Esophagus squamous epithelium (tissue), 5 donors: ENCODE measurements at regions not wholly inside any gene's neighbourhood (a gene's known extent, or its start where the extent isn't known, plus 50 kb on each side); places are given as distances from the start of the nearest gene placed in this dataset.

ENCODE experiments used
- DNase-seq: peaks from one replicate; lab custom pipeline; 2025; lab: John Stamatoyannopoulos, UW
- H3K27ac ChIP-seq, 4 donors: fragments of 200-600 bp; sonication (generic); one replicate each; pipeline ENCODE4 v1.5.1; 2016 to 2019; ENCODE audit warnings: mild to moderate bottlenecking in 1 of 4
- H3K27me3 ChIP-seq, 4 donors: fragments of 200-600 bp; sonication (generic); 1 replicate in 3 of 4; 2 replicates in 1 of 4; pipeline versions ENCODE4 v1.5.1 to v1.6.0; 2017 to 2021; ENCODE audit warnings: antibody characterized with exemption in 1 of 4
- H3K36me3 ChIP-seq, 3 donors: fragments of 200-600 bp; sonication (generic); one replicate each; pipeline ENCODE4 v1.5.1; 2016 to 2019
- H3K4me1 ChIP-seq, 3 donors: fragments of 200-600 bp; sonication (generic); one replicate each; pipeline ENCODE4 v1.5.1; 2017 to 2019
- H3K4me3 ChIP-seq, 4 donors: fragments of 200-600 bp; sonication (generic); 1 replicate in 3 of 4; 2 replicates in 1 of 4; pipeline ENCODE4 v1.5.1; 2016 to 2019; ENCODE audit warnings: mild to moderate bottlenecking in 2 of 4, moderate library complexity in 1 of 4
- H3K9me3 ChIP-seq, 3 donors: fragments of 200-600 bp; sonication (generic); one replicate each; pipeline ENCODE4 v1.5.1; 2016 to 2019
- POLR2A ChIP-seq, 4 donors: fragments of 450-650 bp; IDR thresholded peaks; one replicate each; pipeline ENCODE4 v1.6.1; 2017; ENCODE audit warnings: antibody characterized with exemption in 4 of 4, mild to moderate bottlenecking in 4 of 4, moderate library complexity in 3 of 4
- WGBS, 2 donors: methylation state at CpG; one replicate each; pipeline ENCODE4 v1.1.5; 2018; 5-methylcytosine and 5-hydroxymethylcytosine counted together
- intact Hi-C: fragments of 100-400 bp; cut with DNase I; formaldehyde crosslinking; loops from one replicate; pipeline ENCODE4 v1.15.0; 2022
- TF ChIP-seq, protein P1 (sequence below), 6 experiments: fragments of 450-650 bp in 4 of 6; fragments of 200-600 bp in 2 of 6; sonication (generic) in 2 of 6; IDR thresholded peaks; one replicate each; pipeline ENCODE4 v1.5.1; 2016 to 2019; ENCODE audit warnings: antibody characterized with exemption in 6 of 6, mild to moderate bottlenecking in 4 of 6, moderate library complexity in 4 of 6
- donor health status: DM: yes; HTN: yes; CAD: no.

DNA sequence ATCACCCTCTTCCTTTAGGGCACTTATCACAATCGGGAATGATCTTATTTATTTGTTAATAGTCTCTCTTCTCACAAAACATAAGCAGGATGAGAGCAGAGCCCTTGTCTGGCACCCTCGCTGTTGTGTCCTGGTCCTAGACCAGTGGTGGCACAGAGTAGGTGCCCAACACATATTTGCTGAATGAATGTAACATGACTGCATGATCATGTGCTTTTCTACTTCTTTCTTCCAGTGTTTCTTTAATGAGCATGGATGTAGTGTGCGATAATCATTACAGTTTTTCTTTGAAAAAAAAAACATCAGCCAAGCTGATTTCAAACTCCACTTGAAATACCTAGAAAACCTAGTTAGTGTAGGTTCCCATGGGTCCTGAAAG is 164.1 kb downstream of the CHIC2 start:
- peak overlapping the region in 2 of 4 donors; percentile 53 to 68 for H3K27ac ChIP-seq
- no peaks in the 10 kb centered on the region for H3K36me3 ChIP-seq
- no peak for DNase-seq
- WGBS, 2 donors: 60 to 69% methylated on average over 3 of the region's 3 CpGs
- H3K4me1 ChIP-seq: no peaks in the 10 kb centered on the region
- no peak overlapping the region for H3K4me3 ChIP-seq
- TF ChIP-seq, protein P1, sequence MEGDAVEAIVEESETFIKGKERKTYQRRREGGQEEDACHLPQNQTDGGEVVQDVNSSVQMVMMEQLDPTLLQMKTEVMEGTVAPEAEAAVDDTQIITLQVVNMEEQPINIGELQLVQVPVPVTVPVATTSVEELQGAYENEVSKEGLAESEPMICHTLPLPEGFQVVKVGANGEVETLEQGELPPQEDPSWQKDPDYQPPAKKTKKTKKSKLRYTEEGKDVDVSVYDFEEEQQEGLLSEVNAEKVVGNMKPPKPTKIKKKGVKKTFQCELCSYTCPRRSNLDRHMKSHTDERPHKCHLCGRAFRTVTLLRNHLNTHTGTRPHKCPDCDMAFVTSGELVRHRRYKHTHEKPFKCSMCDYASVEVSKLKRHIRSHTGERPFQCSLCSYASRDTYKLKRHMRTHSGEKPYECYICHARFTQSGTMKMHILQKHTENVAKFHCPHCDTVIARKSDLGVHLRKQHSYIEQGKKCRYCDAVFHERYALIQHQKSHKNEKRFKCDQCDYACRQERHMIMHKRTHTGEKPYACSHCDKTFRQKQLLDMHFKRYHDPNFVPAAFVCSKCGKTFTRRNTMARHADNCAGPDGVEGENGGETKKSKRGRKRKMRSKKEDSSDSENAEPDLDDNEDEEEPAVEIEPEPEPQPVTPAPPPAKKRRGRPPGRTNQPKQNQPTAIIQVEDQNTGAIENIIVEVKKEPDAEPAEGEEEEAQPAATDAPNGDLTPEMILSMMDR (IDR thresholded peaks at IDR 0.05): no peak
- TF ChIP-seq POLR2A (IDR thresholded peaks at IDR 0.05): no peak
- no peaks in the 10 kb centered on the region for H3K9me3 ChIP-seq
- peaks cover 0 to 30% (median 0%) of the 10 kb centered on the region in 4 donors for H3K27me3 ChIP-seq
- intact Hi-C loops: no loop called here

- Histone ChIP-seq H3K27ac (peak overlapping the region in 2 of 4 donors; percentile 53 to 68), H3K4me1 (no peaks in the 10 kb centered on the region), H3K36me3 (no peaks in the 10 kb centered on the region), H3K4me3 (no peak overlapping the region), H3K9me3 (no peaks in the 10 kb centered on the region), H3K27me3 (peaks cover 0 to 24% (median 0%) of the 10 kb centered on the region in 4 donors)
- TF ChIP-seq, protein P1 (IDR thresholded peaks at IDR 0.05): no peak
- no peak for TF ChIP-seq POLR2A (IDR thresholded peaks at IDR 0.05)
- WGBS, 2 donors: 34 to 41% methylated on average over 9 of the region's 9 CpGs
- DNase-seq: no peak
- intact Hi-C loops: no loop called here
These were observed 164.7 kb downstream of the CHIC2 start for GRCh38 chr4:53899586-53900270.

DNA sequence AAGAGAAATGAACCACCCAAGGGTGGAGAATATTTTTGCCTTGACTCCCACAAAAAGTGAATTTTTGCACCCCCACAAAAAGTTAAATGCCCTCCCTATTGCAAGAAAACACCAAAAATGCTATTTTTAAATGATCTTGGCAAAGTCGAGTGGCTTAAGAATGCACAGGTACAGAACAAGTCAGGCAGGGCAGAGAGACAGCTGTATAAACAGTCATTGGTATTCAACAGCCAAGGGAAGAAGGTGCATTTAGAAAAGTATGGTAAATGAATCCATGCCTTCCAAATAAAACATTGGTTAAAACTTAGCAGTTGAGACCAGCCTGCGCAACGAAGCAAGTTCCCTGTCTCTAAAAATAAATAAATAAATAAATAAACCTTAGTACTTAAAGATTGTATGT is 169.3 kb downstream of the CHIC2 start:
- intact Hi-C loops: no loop called here
- no peak for DNase-seq
- Histone ChIP-seq H3K9me3 (no peaks in the 10 kb centered on the region), H3K27me3 (no peaks in the 10 kb centered on the region), H3K27ac (no peak overlapping the region), H3K36me3 (no peaks in the 10 kb centered on the region), H3K4me1 (no peaks in the 10 kb centered on the region), H3K4me3 (no peak overlapping the region)
- WGBS, 2 donors: 65 to 82% methylated on average over 3 of the region's 3 CpGs
- no peak for TF ChIP-seq POLR2A (IDR thresholded peaks at IDR 0.05)
- TF ChIP-seq, protein P1 (IDR thresholded peaks at IDR 0.05): no peak

DNA sequence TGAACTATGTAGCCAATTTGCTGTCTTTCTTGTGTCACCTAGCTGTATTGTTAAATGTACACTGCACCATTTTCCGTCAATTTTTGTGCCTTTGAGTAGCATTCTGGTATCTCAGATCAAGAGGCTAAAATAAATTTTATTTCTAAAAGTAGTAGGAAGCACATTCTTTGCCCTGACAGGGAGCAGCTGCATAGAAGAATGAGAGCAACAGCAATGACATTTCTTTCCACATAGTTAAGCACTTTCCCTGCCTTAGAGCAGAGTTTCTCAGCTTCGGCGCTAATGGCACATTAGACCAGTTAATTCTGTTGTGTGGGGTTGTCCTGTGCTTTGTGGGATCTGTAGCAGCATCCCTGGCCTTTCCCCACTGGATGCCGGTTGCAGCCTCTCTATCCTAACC is 173.9 kb downstream of the CHIC2 start:
- Histone ChIP-seq H3K4me3 (no peak overlapping the region), H3K4me1 (no peaks in the 10 kb centered on the region), H3K9me3 (no peaks in the 10 kb centered on the region), H3K36me3 (no peaks in the 10 kb centered on the region), H3K27me3 (no peaks in the 10 kb centered on the region), H3K27ac (no peak overlapping the region)
- DNase-seq: no peak
- intact Hi-C loops: no loop called here
- WGBS, 2 donors: 58 to 83% methylated on average over 4 of the region's 4 CpGs
- TF ChIP-seq POLR2A (IDR thresholded peaks at IDR 0.05): no peak
- TF ChIP-seq, protein P1 (IDR thresholded peaks at IDR 0.05): no peak

DNA sequence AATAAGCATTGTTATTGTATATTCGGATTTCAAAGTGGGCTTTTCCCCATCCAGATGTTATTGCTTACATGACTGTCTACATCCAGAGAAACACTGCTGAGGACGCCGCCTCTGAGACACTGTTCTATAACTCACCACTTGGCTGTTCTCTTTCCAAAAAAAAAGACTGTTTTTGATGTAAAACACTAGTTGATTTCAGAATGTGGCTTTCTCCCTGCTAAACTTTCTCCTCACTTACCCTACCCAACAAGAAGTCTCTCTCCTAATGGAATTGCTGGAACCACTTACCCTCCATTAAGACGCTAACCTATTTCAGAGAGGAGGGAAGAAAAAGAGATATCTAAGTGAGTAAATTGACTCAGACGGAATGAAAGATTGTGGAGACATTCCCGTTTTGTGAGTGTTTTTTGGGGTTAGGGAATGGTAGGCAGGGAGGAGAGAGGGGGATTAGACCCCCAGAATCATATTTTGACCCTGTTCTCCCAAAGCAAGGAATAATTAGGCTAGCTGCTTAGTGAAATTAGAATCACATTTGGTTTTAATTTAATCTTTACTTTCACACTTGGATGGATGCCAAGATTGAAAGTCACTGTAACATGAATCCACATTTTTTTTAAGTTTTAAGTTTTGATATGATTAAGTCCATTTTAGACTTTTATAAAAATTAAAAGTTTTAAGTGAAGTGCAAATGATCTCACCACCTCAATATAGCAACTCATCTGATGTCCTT is 174.9 kb downstream of the CHIC2 start:
- Histone ChIP-seq H3K36me3 (no peaks in the 10 kb centered on the region), H3K4me1 (no peaks in the 10 kb centered on the region), H3K9me3 (no peaks in the 10 kb centered on the region), H3K27ac (peak overlapping the region in 1 of 4 donors; percentile 62), H3K27me3 (no peaks in the 10 kb centered on the region), H3K4me3 (no peak overlapping the region)
- intact Hi-C loops: no loop called here
- no peak for DNase-seq
- 72 to 85% methylated on average over 6 of the region's 6 CpGs for WGBS, 2 donors
- no peak for TF ChIP-seq POLR2A (IDR thresholded peaks at IDR 0.05)
